Breast epithelium (tissue), 4 donors: ENCODE measurements at regions not wholly inside any gene's neighbourhood (a gene's known extent, or its start where the extent isn't known, plus 50 kb on each side); places are given as distances from the start of the nearest gene placed in this dataset.

Source experiments
- DNase-seq, 2 donors: peaks; one replicate each; pipeline ENCODE4 v3.0.0-alpha.2; 2019; ENCODE audit warnings: low spot score in 2 of 2
- H3K27ac ChIP-seq, 2 donors: fragments of 200-600 bp; sonication (generic) in 1 of 2; one replicate each; pipeline ENCODE4 v1.5.1; 2016 to 2019; ENCODE audit warnings: mild to moderate bottlenecking in 1 of 2
- H3K27me3 ChIP-seq, 2 donors: fragments of 200-600 bp; sonication (generic) in 1 of 2; one replicate each; pipeline versions ENCODE4 v1.5.1 to v1.6.0; 2017 to 2019; ENCODE audit warnings: control low read depth in 1 of 2, mild to moderate bottlenecking in 1 of 2
- H3K36me3 ChIP-seq: fragments of 200-600 bp; one replicate; pipeline ENCODE4 v1.5.1; 2019
- H3K4me1 ChIP-seq, 2 donors: fragments of 200-600 bp; sonication (generic); one replicate each; pipeline ENCODE4 v1.5.1; 2016 to 2019; ENCODE audit warnings: control low read depth in 1 of 2
- H3K4me3 ChIP-seq, 3 donors: fragments of 200-600 bp; sonication (generic); 1 replicate in 2 of 3; 2 replicates in 1 of 3; pipeline ENCODE4 v1.5.1; 2016 to 2019; ENCODE audit warnings: mild to moderate bottlenecking in 3 of 3, moderate library complexity in 2 of 3
- H3K9me3 ChIP-seq, 2 donors: fragments of 200-600 bp; sonication (generic) in 1 of 2; one replicate each; pipeline ENCODE4 v1.5.1; 2016 to 2019; ENCODE audit warnings: control low read depth in 1 of 2
- CTCF ChIP-seq, 3 donors: fragments of 450-650 bp; IDR thresholded peaks; one replicate each; pipeline ENCODE4 v1.5.1; 2016 to 2017; ENCODE audit warnings: antibody characterized with exemption in 3 of 3, mild to moderate bottlenecking in 3 of 3, moderate library complexity in 3 of 3
- POLR2A ChIP-seq: fragments of 450-650 bp; IDR thresholded peaks from one replicate; pipeline ENCODE4 v1.6.1; 2016; ENCODE audit warnings: antibody characterized with exemption, mild to moderate bottlenecking, moderate library complexity
- POLR2AphosphoS5 ChIP-seq, 3 donors: sonication (generic); formaldehyde crosslinking; IDR thresholded peaks; one replicate each; pipeline ENCODE4 v1.6.1; 2017; ENCODE audit warnings: antibody characterized with exemption in 3 of 3
- intact Hi-C: fragments of 100-400 bp; cut with DNase I; formaldehyde crosslinking; loops from one replicate; pipeline ENCODE4 v1.15.1; 2023; ENCODE audit warnings: low total_unique reads

- no peak overlapping the region for H3K4me3 ChIP-seq
- DNase-seq = no peak
- no peak for TF ChIP-seq POLR2AphosphoS5 (IDR thresholded peaks at IDR 0.05)
- no peak for TF ChIP-seq POLR2A
- TF ChIP-seq CTCF (IDR thresholded peaks at IDR 0.05) = no peak
- H3K9me3 ChIP-seq = peaks cover 0 to 5% of the 10 kb centered on the region in 2 donors
- H3K4me1 ChIP-seq = no peaks in the 10 kb centered on the region
- H3K27ac ChIP-seq = no peak overlapping the region
- intact Hi-C loops = no loop called here
- no peaks in the 10 kb centered on the region for H3K27me3 ChIP-seq
- H3K36me3 ChIP-seq = no peaks in the 10 kb centered on the region
Measured at GRCh38 chr2:14927021-14927564, 294.6 kb downstream of the LRATD1 start.

DNA sequence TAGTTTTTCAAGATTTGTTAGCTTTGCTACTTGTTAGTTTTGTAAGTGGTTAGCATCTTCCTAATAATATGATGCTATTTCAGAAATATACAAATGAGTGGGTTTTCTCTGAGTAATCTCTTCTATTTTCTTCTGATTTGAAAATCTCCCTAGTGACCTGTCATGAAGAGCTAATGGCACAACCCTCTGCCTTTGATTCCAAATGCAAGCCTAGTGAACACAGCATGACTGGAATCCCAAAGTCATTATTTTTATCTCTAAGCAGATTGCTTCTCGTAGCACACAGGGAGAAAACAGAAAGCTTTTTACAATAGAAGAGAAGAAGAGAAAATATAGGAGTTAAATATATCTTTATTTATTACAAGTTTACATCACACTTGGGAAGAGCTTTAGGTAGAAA, 295.5 kb downstream of the LRATD1 start:
- H3K4me1 ChIP-seq = no peaks in the 10 kb centered on the region
- no peaks in the 10 kb centered on the region for H3K27me3 ChIP-seq
- intact Hi-C loops = no loop called here
- no peak for DNase-seq
- no peaks in the 10 kb centered on the region for H3K36me3 ChIP-seq
- no peak overlapping the region for H3K27ac ChIP-seq
- TF ChIP-seq POLR2AphosphoS5 (IDR thresholded peaks at IDR 0.05) = no peak
- TF ChIP-seq POLR2A = no peak
- TF ChIP-seq CTCF (IDR thresholded peaks at IDR 0.05) = no peak
- H3K9me3 ChIP-seq = no peaks in the 10 kb centered on the region
- H3K4me3 ChIP-seq = no peak overlapping the region

DNA sequence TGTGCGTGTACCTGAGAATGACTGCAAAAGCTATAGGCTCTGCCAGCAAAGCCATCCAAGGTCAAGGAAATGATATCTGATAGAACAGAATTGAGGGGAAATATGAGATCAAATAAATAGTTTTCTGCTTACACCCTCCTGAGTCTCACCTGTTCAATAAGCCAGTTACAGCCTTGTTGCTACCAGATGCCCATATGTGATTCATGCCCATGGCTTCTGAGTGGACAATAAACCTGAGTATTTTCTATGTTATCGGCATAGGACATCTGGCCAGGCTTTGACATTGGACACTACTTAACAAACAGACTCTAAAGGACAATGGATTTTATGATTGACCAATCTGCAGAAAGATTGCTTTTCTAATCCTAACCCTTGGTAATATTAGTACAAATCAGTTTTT, 297.9 kb downstream of the LRATD1 start:
- intact Hi-C loops = no loop called here
- Histone ChIP-seq H3K36me3 (no peaks in the 10 kb centered on the region), H3K9me3 (no peaks in the 10 kb centered on the region), H3K27me3 (no peaks in the 10 kb centered on the region), H3K4me3 (no peak overlapping the region), H3K4me1 (no peaks in the 10 kb centered on the region), H3K27ac (no peak overlapping the region)
- no peak for DNase-seq
- TF ChIP-seq POLR2A = no peak
- no peak for TF ChIP-seq CTCF (IDR thresholded peaks at IDR 0.05)
- TF ChIP-seq POLR2AphosphoS5 (IDR thresholded peaks at IDR 0.05) = no peak

- H3K9me3 ChIP-seq = peaks cover 0 to 7% of the 10 kb centered on the region in 2 donors
- no peaks in the 10 kb centered on the region for H3K4me1 ChIP-seq
- no peaks in the 10 kb centered on the region for H3K27me3 ChIP-seq
- no peaks in the 10 kb centered on the region for H3K36me3 ChIP-seq
- DNase-seq = no peak
- no peak overlapping the region for H3K27ac ChIP-seq
- TF ChIP-seq POLR2A (no peak), POLR2AphosphoS5 (IDR thresholded peaks at IDR 0.05) (no peak), CTCF (IDR thresholded peaks at IDR 0.05) (no peak)
- no peak overlapping the region for H3K4me3 ChIP-seq
- intact Hi-C loops = no loop called here
Measured at GRCh38 chr2:14932285-14932684, 299.8 kb downstream of the LRATD1 start.

DNA sequence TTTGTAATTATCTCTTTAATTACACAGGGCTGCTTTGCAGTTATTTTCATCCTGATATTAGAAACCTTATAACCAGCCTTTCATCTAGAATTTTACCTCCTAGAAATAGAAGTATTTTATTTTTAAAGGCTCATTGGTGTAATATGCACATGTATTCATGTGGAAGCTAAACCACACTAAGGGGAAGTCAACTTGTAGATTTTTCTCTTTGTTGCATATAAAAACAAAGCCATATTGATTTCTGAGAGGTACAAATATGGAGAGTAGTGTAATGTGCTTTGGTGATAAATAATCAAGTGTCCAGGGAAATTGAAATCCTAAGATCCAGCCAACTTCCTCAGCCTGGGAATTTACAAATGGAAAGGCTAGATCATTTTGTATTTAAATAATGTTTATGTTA, 301.2 kb downstream of the LRATD1 start:
- DNase-seq = no peak
- Histone ChIP-seq H3K4me1 (no peaks in the 10 kb centered on the region), H3K9me3 (peaks cover 0 to 14% of the 10 kb centered on the region in 2 donors), H3K27ac (no peak overlapping the region), H3K36me3 (no peaks in the 10 kb centered on the region), H3K4me3 (no peak overlapping the region), H3K27me3 (no peaks in the 10 kb centered on the region)
- intact Hi-C loops = no loop called here
- TF ChIP-seq CTCF (IDR thresholded peaks at IDR 0.05) = no peak
- no peak for TF ChIP-seq POLR2A
- TF ChIP-seq POLR2AphosphoS5 (IDR thresholded peaks at IDR 0.05) = no peak
